Stimulated activated CD8-positive, alpha-beta memory T cell treated with anti-CD3 and anti-CD28 coated beads, Interleukin-12 subunit alpha, Interleukin-12 subunit beta, amount 100 ng/mL, for 24 hours (primary cell): ENCODE measurements at regions not wholly inside any gene's neighbourhood (a gene's known extent, or its start where the extent isn't known, plus 50 kb on each side); places are given as distances from the start of the nearest gene placed in this dataset.
"Not testable (repeated sequence)": the region's sequence is repeated elsewhere in the genome, so short reads cannot be mapped to it uniquely, and the experiment has no call there.

Experiments used
- DNase-seq: peaks from one replicate; pipeline ENCODE4 v3.0.0-alpha.2; 2020; ENCODE audit errors: extremely low read depth

GRCh38 chr18:10119991-10120390 lies 206.2 kb downstream of the VAPA start:
- no peak for DNase-seq

- DNase-seq = no peak
Observed at GRCh38 chr18:10120622-10121021, 206.8 kb downstream of the VAPA start.

- no peak for DNase-seq
Observed at GRCh38 chr18:10121028-10121427, 207.2 kb downstream of the VAPA start.

- no peak for DNase-seq
Observed at GRCh38 chr18:10121786-10122515, 208.1 kb downstream of the VAPA start.

GRCh38 chr18:10122988-10123950 lies 209.5 kb downstream of the VAPA start:
- DNase-seq = no peak

- no peak for DNase-seq
Observed at GRCh38 chr18:10124071-10124470, 210.3 kb downstream of the VAPA start.

- DNase-seq = no peak
Observed at GRCh38 chr18:10124557-10124956, 210.7 kb downstream of the VAPA start.

GRCh38 chr18:10124967-10125366 lies 211.2 kb downstream of the VAPA start:
- DNase-seq = no peak

- DNase-seq = no peak
Observed at GRCh38 chr18:10127729-10128128, 213.9 kb downstream of the VAPA start.

- DNase-seq = no peak
Observed at GRCh38 chr18:10128921-10129501, 215.2 kb downstream of the VAPA start.

GRCh38 chr18:10130606-10131005 lies 216.8 kb downstream of the VAPA start:
- no peak for DNase-seq

GRCh38 chr18:10131081-10131459 lies 217.3 kb downstream of the VAPA start:
- no peak for DNase-seq

- DNase-seq = no peak
Observed at GRCh38 chr18:10131460-10132395, 217.9 kb downstream of the VAPA start.

- DNase-seq = no peak
Observed at GRCh38 chr18:10133516-10133915, 219.7 kb downstream of the VAPA start.

GRCh38 chr18:10134204-10134603 lies 220.4 kb downstream of the VAPA start:
- no peak for DNase-seq

- not testable (repeated sequence) for DNase-seq
Observed at GRCh38 chr18:10134749-10135148, 220.9 kb downstream of the VAPA start.

GRCh38 chr18:10135302-10135926 lies 221.6 kb downstream of the VAPA start:
- DNase-seq = no peak

- DNase-seq = no peak
Observed at GRCh38 chr18:10138719-10139118, 224.9 kb downstream of the VAPA start.

- DNase-seq = no peak
Observed at GRCh38 chr18:10139783-10140410, 226.1 kb downstream of the VAPA start.

- DNase-seq = no peak
Observed at GRCh38 chr18:10140461-10141282, 226.9 kb downstream of the VAPA start.
